GM18502 (cell line): ENCODE measurements at regions not wholly inside any gene's neighbourhood (a gene's known extent, or its start where the extent isn't known, plus 50 kb on each side); places are given as distances from the start of the nearest gene placed in this dataset.
A peak's percentile ranks its signal among the peaks of the same experiment; 100 is the strongest.

Experiments
- ATAC-seq: cut with Tn5 transposase; IDR thresholded peaks from one replicate; pipeline ENCODE4 v1.9.1; 2021; ENCODE audit warnings: mild to moderate bottlenecking; ENCODE audit not compliant: unreplicated experiment, poor library complexity

DNA sequence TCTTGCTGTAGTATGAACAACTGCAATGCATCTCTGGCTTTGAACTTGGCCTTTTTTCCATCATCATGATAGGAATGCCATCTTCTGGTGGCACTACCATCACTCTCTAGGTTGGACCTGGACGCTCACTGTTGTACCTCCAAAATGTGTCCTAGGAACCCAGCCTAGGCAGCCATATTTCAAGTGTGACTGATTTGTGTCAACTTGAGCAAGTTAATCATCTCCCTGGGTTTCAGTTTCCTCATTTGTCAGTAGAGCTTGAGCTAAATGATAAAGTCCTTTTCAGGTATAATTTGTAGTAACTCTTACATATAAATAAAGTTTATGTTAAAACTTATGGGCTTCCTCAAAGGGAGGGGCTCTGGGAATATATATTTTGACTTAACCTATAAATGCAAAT, 241.7 kb upstream of the CEP162 start:
- ATAC-seq = no peak

DNA sequence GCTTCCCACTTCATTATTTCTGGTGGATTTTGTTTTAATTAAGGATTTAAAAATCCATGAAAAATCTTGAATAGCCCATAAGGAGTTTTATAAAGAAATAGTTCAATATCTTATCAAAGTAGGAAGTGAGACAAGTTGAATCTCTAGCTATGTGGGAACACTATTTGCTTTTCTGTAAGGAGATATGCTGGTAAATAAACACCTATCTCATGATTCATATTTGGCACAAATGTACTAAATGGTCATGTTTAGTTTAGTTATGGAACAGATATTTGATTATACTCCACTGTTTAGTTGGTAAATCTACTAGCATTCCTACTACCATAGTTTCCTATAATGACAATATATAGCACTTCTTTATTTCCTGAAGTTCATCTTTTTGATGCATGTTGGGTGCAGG, 239.9 kb upstream of the CEP162 start:
- ATAC-seq = no peak

DNA sequence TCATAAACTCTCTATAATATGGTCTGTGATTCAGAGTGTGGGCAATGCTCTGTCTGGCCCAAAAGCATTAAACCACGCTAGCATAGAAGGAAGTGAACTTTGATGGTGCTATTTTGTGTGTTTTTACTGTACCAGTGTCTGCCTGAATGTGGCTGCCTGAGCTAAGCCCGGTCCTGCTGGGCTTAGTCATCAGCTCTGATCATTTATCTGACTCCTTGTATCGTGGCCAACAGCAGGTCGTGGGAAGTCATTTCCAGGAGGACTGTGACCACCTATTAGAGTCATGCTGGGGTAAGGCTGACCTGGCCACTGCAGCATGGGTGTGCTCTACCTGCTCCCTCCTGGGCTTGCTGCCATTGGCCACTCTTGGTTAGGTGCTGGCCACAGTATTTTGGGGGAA, 239.1 kb upstream of the CEP162 start:
- no peak for ATAC-seq

DNA sequence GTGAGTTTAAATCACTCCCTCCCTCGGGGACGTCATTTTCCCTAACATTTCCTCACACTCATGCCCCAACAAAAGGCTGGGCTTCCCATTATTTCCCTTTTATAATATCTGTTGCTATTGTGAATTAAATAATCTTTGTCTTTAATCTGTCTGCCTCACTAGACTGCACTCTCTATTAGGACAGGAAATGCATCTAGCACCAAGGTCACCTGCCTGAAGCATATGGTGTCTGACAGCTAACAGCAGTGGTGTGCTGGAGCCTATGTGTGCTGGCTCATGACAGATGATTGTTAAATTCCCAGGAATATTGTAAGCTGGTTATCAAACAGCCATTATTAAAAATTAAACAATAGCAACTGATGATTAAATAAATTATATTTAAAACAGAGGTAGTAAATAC, 237.0 kb upstream of the CEP162 start:
- ATAC-seq = no peak

DNA sequence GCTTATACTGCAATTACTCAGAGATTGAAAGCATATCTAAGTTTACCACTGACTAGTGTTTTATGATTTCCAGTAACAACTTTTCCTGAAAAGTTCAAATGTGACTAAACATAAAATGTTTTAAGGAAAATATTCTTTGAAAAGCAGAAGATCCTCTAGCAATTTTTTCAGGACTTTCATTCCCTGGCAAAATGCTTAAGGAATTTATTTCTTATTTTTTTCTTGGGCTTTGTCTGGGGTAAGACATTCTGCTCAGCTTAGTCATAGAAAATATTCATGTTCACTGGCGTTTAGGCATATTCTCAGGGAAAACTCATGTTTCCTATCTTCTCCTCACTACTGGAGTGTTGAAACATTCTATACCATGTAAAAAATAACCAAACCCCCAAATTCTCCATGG, 235.3 kb upstream of the CEP162 start:
- no peak for ATAC-seq

DNA sequence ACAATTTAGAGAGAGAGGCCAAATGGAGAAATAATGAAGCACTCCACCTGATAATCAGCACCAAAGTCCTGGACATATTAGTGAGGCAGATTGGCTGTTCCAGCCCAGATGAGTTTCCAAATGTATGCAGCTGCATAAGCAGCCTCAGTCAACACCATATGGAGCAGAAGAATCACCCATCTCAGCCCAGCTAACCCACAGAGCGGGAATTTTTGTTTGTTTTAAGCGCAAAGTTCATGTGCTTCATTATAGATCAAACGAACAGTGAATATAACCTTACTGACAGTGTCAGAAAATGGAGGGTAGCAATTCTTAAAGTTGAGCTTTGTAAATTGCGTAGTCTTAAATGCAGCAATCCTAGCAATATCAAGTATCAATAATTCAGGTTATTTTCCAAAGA, 234.0 kb upstream of the CEP162 start:
- ATAC-seq = no peak

DNA sequence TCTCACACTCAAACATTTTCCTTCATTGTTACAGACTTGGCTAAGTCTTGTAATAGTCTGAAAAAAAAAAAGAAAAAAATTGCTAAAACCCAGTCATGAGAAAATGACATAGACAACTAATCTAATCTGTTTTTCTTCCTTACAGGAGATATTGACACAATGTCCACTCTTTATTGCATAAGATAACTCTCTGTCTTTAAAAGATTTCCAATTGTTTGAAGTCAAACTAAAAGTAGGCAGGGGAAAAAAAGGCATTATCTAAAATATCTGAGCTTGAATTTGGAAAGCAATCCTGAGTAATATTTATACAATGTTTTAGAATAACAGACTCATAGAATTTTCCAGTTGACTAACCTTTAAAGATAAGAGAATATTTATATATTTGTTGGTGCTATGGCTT, 233.0 kb upstream of the CEP162 start:
- no peak for ATAC-seq

DNA sequence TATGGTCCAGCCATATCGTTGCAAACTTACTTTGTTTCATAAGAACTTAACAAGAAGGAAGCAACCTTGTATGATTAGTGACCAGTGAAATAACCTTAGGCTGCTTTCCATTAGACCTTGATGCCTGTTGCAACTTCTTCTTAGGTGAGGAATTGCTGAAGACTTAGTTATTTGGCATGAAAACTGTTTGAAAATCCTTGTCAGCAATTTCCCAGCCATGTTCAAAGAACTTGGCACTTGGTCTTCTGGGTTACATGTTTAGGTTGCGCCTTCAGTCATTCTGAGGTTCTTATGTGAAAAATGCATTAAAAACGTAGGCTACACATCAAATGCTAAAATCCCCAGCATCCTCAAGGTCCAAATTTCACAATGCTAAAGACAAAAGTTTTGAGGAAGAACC, 232.0 kb upstream of the CEP162 start:
- ATAC-seq = no peak

DNA sequence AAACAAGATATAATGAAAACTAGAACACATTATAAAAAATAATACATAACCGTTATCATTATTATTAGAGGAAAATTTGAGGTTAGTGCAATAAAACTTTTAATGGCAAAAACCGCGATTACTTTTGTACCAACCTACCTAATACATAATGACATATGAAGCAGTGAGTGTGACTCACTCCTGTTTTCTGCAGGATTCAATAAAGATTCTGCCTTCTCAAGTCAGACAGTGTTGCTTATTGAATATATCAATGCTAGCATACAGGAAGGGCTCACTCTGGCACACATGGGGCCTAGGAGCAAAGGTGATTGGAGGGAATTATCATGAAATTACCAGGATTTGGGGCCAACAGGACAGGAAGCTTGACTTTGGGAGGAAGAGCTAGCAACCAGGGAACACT, 230.8 kb upstream of the CEP162 start:
- ATAC-seq = no peak

DNA sequence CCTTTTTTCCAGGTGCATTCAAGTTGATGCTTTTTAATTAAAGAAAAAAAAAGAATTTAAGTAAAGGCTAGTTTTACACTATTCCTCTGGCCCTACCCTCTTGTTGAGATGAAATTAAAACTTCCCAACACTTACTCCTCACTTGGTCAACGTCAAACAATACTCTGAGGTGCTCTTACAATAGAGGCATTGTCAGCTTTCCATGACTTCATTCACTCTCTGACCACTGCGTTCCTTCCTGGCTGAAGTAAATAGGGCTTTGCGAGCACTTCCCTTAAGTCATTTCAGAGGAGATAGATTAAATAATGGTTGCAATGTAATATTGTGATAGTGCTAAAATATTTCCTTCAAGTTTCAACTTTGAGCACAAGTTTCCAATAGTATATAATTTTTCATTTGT, 229.8 kb upstream of the CEP162 start:
- ATAC-seq = no peak

DNA sequence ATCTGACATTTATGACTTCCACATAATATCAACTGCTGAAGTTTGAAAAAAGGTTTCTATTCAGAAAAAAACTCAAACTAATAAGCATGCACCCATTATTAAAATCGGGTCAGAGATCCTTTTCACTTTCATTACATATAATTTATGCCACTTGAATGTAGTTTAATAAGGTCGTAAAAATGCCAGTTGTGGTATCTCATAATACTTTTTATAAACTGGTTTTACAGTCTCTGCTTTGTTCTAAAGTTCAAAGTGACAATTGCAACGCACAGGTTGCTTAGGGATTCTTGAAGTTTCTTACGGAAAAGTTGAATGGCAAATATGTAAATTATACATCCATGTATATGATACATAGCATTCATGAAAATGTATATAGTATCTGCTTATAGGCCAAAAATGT, 229.4 kb upstream of the CEP162 start:
- no peak for ATAC-seq

DNA sequence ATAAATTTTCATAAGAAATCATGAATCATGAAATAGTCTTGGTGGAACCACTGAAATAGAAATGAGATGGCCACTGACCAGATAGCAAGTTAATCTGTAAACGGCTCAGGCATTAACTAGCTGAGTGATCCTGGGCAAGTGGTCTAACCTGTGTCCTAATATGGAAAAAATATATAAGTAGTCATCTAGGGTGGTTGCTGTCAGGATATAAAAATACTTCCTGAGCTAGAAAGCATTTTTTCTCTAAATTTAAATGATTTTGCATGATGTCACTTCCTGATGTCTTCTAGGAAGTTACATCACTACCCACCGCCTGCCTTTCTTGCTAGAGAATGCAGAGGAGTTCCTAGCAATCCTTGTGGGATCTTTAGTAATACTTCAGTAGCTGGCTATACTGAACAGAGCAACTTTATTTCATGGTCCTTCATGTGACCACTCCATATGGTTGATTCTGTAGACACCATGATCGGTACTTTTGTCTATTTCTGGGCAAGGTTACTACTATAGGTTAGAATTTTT, 228.1 kb upstream of the CEP162 start:
- ATAC-seq = no peak

DNA sequence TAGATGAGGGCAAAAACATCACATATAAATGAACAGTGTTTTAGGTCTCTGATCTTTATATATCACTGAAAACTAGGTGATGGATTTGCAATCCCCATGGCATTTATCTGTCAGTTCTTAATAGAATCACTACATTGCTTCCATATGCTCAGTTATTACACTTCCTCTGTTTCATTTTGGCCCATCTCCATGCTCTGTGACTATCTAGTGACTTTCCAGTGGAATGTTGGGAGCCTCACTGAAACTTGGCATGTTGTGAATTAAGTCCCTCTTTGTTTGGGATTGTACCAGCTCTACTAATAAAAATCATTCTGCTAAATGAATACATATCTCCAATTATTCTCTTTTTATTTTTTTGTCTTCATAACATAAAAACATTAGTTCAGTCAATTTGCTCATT, 226.1 kb upstream of the CEP162 start:
- ATAC-seq = no peak

DNA sequence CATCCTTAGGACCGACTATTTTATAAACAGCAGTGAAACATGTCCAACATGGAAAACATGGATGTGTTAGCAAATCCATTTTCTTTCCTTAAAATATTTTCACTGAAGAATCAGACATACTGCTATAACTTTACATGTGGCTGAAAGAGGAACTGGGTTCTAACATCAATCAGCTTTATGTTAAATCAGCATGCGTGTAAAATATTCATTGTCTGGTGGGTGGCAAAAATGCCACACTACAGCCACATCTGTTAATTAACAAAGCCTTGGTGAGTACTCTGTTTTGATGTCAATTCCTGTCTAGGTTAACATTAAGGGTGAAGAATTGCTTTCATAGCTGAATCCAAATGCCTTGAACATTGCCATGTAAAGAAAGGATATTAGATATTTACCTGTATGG, 222.6 kb upstream of the CEP162 start:
- no peak for ATAC-seq

DNA sequence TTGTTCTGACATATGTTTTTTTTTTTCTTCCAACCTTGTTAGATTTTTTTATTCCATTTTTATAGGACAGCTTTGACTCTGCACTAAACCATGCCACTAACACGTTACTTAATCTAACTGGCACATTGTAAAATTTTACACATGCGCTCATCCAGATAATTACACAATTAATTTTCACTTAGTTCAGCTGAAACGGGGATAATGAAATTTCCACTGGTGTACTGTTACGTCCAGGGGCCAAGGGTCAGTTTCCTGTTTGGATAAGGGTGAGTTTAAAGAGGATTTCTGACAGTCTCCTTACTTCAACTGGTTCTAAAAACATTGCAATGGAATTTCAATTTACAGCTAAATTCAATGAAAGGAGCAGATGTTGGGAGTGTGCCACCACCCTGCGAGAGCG, 221.8 kb upstream of the CEP162 start:
- no peak for ATAC-seq

DNA sequence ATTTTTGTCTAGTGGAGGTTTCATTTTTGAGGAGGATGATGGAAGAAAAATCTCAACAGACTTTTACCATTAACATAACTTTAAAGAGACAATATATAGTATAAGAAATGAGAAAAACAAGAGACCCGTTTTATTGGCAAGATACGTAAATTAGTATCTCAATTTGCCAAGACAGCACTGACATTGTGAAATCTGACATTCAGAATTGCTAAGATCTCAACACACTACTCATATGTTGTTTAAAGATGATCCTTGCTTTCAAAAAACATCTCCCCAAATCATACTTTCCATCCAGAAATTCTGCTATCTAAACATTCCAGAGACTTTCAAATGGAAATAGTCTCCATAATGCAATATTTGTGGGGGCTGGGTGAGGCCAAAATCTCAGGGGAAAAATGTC, 220.9 kb upstream of the CEP162 start:
- no peak for ATAC-seq

DNA sequence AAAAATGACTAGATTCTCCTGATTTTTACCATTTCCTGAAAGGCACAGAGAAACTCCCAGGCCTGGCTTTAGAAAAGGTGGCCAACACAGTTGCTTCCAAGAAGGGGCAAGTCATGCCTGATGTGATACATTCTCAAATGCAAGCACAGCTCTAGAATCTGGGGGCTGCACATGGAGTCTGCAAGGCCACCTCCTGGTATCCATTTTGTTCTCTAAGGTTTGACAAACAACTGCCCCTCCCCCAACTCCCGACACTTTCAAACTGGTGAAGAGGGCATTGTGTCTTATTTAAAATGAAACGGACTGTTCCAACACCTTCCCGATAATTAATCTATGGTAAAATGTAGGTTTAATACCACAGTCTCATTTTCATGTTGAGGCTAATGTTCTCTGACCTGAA, 220.2 kb upstream of the CEP162 start:
- ATAC-seq = no peak

DNA sequence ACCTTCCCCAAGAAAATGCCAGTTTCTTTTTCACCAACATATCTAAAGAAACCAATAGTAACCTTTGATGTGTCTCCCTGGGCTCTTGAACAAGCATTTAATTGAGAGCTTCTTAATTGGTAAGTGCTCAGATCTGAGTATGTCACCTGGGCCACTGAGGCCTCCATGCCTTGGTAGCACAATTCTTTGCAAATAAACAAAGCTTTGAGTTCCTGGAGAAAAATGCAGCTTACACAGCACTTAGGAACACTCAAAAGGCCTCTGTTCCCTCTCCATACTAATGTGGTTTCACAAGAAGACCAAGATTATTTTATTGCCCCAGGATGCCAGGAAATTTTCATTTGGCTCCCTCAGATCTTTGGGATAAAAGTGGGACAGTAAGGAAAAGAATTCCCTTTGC, 217.6 kb upstream of the CEP162 start:
- no peak for ATAC-seq

DNA sequence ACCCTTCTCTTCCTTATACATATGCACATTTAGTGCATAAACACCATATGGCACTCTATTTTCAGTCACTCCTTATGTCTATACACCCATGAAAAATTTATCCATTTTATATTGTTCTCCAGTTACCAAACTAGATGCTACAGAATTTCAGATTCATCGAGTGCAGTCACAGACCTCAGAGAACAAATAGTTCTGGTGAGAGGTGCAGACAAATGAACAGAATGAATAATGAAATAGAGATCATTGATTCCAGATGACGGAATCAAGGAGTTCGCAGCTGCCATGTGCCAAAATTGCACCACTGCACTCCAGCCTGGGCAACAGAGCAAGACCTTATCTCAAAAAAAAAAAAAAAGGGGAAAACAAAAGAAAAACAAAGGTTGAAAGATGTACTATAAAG, 214.8 kb upstream of the CEP162 start:
- ATAC-seq = no peak

DNA sequence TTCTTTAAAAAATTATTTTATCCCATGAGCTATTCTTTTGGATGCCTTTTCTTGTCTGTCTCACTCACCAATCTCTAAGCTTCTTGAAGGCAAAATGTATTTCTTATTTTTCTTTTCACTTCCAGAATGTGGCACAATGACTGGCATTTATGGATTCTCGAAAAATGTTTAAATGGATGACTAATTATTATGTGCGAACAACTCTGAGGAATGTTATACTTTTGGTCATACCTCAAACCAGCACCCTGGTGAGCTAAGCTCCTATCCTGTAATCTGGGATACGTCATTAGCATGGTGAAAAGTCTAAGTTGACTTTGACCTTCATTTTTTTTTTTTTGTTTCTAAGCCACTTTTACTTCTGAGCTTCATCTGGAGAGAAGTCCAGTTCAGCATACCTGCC, 214.0 kb upstream of the CEP162 start:
- ATAC-seq = no peak

DNA sequence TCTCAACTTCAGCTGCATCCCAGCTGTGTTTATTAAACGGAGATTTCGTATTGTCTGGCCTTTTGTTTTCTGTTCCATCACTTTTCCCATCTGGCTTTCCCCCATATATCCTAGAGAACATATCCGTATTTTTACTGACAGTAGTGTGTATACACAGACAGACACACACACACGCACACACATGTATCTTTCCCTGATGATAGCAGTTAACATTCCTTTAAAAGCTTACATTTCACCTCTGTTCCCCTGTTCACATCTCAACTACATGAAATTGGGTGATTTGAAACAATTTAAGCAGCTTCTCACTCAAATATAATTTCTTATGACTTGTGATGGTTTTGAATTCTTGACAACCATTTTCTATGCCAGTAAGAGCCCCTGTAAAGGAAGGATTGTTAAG, 207.1 kb upstream of the CEP162 start:
- ATAC-seq = no peak

DNA sequence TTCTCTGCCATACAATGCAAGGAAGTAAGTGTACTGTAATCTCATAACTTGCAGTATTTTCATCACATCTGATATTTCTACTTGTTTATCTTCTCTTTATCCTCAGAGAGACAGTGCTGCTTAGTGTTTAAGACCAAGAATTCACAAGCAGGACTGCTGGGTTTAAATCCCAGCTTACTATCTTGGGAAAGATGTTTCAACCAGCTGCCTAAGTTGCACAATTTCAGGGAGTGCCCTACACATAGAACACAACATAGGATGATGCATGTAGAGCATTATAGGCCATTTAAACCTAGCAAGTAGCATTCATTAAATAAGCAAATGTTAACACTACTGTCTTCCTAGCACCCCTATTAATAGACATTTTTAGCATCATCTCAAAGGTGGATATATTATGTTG, 205.2 kb upstream of the CEP162 start:
- no peak for ATAC-seq

DNA sequence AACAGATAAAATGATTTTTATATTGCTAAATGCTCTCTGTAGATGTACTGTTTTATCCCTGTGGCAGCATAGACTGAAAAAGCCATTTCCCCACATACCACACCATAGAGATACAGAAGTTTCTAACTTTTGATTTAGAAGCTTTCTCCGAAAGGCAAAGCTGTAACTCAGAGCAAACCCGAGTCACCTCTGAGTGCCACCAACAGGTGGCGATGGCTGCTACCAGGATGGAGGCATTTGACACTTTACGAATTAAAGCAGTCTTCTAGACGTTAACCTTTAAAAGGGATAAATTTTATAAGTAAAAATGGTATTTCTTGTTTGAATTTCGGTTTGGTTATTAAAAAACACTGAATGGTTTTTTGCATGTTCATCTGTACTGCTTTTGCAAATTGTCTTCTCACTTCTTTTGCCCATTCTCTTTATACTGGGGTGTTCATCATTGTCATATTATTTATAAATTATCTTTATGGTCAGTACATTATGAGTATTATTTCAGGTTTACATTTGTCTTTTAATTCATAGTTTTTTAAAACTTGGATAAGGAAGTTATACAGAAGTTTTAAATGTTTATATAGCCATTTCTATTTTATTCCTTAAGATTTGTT, 201.0 kb upstream of the CEP162 start:
- peak; percentile 81 for ATAC-seq
